Islet of Langerhans (tissue), 1 donor: ENCODE measurements at regions not wholly inside any gene's neighbourhood (a gene's known extent, or its start where the extent isn't known, plus 50 kb on each side); places are given as distances from the start of the nearest gene placed in this dataset.

Experiments used
- FAIRE-seq: peaks from one replicate; lab custom pipeline; 2011; peaks lifted over from hg19 to GRCh38; lab: Jason Lieb, UNC

DNA sequence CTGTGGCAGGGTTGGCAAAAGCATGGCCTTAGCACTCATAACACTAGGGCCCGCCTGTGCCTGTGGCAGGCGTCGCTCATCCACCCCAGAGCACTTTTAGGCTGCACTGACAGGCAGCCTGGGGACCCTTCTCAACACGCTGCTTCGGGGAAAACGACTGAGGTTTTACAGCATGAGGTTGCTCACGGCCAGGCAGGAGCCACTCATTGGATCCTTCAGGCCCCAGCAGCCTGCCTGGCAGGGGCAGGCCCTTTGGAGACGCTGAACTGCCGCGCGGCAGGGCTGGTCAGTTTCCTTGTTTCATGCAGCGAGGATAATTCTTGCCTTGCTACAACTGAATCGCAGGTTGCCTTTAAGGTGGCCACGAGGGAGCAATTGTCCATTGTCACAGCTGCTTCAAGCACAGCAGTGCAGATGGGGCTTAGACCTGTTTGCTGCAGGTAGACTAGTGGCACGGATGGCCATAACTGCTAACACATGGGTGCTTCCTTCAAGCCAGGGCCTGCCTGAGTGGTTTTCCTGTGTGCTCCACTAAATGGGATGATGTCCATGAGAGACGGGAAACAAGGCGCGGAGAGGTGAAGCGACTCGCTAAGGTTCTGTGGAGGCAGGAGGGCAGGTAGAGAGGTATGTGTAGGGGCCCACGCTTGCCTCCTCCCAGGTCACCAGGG, 49.9 kb upstream of the HS6ST1 start:
- no peak for FAIRE-seq

DNA sequence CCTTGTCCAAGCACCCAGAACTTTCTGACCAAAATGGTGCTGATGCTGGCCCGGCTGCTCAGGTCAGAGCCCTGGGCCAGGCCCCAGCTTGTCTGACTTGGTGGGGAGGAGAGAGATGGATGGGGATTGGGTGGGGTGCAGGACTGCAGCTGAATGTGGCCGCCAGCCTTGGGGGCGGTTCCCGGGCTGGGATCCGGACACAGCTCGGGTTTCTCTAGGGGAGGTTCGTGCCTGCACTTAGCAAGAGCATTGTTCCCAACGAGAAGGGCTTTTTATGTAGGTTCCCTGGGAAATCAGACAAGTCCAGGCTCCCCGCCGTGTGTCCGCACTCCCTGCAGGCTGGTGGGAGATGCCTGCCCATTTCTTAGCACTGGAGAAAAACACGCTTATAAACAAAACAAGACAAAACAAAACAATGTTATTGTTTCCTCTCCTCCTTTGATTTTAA, 50.5 kb upstream of the HS6ST1 start:
- no peak for FAIRE-seq

DNA sequence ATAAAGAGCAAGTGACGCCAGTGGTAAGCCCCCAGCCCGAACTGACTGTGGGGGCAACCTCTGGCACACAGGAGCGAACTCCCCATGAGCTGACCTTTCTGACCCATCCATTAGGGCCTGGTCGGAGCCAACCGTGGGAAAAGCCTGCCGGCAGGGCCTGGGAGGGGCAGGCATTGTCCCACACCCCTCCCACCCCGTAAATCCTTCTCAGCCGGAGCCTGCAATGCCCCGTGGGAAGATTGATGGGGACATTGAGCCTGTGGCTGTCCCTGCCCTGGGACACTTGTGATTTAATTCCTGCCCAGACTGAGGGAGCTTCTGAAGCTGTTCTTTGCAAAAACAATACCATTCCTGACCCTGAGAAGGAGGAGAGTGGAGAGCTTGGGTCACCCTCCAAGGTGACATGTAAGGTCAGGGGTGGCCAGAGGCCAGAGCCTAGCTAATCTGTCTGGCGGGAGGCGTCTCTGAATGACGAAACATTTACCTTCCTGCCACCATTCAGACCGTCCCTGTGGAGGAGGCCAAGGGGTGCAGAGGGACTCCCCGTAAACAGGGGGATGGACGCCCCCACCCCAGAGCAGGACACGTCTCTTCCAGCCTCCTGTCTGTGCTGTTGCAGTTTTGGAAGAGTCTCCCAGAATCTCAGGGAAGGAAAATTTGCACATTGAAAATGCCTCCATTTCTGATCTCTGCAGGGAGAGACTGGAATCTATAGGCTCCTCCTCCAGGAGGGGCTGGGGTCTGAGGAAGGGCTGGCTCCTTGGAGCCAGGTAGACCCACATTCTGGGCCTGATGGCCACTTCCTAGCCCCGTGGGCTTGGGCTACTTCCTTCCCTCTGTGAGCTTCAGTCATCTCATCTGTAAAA, 51.2 kb upstream of the HS6ST1 start:
- FAIRE-seq = no peak

DNA sequence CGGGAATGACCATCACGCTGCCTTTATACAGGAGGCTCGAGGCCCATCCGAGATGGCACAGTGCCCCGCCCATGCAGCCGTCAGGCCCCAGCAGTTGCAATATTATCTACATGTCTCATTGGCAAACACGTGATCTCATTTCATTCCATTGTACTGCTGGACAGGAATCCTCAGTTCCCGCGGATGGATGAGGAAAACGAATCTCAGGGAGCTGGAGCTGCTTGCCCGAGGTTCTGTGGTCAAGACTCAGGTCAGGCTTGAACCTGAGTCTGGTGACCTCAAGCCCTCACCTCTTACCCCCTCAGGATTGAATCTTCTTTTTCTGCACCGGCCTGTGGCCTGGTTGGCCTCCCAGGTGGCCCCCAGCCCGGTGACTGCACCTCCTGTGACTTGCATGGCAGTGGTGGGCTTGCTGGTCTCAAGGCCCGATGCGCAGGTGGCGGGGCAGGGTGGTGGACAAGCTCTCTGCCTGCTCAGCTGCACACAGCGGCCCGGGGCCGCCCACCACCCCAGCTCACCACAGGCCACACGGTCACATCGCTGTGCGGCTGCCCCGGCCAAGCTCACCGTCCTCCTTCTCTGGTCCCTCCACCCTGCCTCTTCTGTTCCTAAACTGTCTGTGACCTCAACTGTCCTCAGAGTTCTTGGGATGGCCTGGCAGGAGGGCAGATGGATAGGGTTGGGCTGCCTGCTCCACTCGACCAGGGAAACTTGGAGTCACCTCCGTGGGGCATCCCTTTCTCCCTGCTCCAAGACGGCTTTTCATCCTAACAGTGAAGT, 52.0 kb upstream of the HS6ST1 start:
- FAIRE-seq = no peak

DNA sequence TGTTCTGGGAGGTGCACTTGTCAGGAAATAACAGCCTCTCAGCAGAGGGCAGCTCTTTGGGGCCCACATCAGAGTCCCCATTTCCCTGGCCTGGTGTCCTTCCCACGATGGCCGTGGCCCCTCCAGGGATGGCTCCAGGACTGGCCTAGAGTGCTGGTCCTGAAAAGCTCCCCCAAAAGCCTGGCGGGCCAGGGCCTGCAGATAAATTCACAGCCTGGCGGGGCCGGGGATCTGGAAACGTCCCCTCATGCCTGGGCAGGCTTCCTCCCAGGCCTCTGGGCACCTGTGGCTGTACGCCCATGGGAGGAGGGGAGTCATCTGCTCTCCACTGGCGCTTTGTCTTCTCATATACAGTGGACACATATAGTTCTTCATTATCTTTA, 52.6 kb upstream of the HS6ST1 start:
- FAIRE-seq = no peak

DNA sequence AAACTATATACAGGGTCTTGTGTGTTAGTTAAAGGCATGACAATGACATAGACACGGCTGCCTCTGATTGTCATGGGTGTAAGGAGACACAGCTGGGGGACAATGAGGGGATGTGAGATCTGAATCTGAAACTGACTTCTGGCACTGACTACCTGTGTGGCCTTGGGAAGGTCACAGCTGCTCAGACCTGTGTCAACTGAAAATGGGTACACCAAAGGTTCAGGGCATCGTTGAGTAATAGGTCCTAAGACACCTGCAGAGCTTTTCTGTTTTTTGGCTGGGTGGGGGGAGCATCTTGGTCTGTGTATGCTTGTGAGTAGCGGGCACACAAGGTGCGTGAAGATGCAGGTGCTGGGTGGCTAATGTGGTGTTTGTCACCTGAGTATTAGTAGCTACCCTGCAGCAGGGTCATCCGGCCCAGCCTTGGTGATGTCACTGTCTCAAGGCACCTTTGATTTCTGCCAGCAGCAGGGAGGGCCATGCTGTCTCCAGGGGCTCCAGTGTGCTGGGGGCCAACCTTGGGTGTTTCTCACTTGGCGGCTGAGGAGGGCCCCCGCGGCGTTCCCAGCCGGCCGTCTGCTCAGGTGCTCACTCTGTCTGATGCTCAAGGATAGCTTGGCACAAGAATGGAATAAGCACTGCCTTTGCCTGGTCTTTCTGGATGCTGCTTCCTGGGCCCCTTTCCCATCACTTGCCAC, 53.1 kb upstream of the HS6ST1 start:
- no peak for FAIRE-seq

DNA sequence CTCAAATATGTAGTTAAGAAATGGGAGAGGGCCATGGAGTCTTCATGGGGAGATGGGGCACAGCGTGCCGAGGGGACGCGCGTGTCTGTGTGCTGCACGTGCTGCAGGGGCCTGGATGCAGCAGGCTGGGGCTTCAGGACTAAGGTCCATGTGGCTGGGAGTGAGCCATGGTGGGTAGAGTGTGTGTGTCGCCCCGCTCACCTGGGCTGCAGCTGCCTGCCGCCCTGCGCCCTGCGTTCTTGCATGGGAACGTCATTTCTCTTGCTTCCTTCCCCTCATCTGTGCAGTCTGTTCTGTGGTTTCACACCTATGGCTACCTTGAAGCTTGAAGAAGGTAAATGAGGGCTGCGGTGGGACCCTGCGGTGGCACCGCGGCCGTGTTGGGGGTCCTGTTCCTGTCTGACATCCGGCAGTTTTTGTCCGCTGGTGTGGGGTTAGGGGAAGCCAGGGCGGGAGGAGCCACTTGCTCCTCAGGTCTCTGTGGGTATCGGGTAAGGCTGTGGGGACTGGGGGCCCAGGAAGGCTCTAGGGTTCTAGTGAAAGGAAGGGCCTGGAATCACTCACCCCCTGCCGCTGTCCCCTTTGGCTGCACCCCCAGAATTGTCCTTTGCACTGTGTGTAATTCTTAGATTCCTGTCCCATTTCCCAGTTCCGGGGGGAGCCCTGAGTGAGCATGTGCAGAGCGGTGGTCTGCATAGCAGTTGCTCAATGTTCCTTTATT, 54.1 kb upstream of the HS6ST1 start:
- no peak for FAIRE-seq

DNA sequence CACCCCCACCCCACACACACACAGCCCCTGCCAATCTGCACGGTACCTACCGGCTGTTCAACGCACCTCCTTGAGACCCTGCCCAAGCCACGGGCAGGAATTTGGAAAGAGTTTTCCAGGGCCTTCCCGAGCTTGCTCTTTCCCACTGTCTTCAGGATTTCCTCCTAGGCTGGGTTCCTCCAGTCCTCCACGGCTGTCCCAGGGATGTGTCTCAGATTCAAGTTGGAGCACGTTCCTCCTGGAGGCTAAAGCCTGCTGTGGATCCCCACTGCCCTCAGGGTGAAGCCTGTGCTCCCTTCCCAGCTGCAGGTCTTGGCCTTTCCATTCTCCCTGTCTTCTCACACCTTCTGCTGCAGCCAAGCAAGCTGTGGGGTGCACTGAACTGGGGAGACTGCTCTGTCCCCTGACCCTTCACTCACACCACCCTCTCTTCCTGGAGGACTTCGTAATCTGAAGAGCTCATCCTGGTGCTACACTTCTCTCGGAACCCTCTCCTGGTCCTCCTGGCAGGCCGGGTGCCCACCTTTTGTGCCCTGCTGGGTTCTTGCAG, 54.9 kb upstream of the HS6ST1 start:
- FAIRE-seq = no peak

DNA sequence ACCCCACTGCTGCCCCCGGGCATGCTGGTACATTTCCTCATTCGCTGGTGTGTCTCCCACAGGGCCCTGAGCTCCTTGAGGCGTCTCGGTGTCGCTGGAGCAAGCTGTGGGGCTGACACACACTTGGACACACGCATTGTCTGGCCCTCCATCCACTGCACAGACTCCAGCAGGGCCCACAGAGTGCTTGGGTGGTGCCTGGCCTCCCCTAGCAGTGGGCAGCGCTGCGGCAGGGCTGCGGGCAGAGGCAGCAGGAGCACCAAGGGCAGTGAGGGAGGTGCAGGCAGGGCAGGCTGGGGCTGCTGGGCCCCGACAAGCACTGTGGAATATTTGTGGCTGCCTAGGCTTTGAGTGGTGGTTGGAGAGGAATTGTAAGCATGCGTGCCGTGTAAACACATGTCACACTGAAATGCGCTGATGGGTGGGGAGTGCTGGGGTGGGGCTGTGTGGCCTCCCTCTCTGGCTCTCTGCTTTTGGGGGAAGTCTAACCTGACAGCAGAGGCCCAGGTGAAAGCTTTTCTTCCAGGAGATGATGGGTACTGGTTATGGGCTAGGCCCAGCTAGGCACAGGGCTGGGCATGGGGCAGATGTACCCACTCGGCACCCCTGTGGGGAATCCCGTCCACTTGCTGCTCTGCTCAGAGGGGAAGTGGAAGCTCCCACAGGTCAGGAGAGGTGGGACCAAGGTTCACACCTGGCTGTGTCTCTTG, 55.5 kb upstream of the HS6ST1 start:
- FAIRE-seq = no peak

DNA sequence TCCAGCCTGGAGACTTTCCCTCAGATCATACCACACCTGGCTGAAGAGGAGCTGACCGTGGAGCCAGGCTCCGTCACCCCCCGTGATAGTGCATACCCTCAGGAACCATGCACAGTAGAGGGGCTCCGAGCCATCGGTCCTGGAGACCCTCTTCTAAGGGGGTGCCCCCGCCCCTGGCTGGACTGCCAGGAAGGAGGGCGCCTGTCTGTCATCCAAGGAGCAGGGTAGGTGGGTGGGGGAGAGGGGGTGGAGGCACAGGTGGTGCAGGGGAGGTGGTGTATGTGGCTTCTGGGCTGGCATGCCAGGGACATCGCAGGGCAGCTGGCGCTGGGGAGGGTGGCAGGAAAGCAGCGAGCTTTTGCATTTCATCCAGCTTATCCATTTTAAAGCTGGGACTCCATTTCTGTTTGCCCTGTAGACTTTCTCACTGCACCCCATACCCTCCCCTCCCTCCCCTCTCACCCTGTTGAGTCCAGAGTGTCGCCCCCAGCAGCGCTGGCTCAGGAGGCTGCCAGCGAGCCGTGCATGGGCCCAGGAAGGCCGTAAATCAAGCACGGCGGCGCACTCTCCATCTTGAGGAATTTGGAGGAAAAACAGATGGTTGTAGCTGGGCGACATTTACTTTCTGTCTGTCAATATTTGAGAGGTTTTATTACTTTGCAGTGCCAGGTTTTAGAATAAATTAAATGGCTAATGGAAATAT, 56.2 kb upstream of the HS6ST1 start:
- no peak for FAIRE-seq

DNA sequence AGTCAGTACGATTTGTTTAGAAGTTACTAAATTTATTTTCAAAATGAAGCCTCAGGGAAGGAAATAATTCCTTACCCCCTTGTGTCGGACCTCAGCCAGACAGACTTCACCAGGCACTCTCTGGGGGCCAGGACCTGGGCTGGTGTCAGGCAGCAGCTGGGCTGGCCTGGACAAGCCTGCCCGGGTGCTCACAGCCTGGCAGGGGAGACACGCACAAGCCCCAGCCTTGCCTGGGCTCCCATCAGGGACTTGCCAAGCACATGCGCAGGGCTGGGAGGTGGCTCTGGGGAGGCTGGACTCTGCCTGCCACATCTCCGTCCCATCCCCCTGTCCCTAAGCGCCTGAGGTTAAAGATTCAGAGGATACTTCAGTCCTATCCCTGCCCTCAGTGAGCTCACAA, 56.8 kb upstream of the HS6ST1 start:
- no peak for FAIRE-seq

DNA sequence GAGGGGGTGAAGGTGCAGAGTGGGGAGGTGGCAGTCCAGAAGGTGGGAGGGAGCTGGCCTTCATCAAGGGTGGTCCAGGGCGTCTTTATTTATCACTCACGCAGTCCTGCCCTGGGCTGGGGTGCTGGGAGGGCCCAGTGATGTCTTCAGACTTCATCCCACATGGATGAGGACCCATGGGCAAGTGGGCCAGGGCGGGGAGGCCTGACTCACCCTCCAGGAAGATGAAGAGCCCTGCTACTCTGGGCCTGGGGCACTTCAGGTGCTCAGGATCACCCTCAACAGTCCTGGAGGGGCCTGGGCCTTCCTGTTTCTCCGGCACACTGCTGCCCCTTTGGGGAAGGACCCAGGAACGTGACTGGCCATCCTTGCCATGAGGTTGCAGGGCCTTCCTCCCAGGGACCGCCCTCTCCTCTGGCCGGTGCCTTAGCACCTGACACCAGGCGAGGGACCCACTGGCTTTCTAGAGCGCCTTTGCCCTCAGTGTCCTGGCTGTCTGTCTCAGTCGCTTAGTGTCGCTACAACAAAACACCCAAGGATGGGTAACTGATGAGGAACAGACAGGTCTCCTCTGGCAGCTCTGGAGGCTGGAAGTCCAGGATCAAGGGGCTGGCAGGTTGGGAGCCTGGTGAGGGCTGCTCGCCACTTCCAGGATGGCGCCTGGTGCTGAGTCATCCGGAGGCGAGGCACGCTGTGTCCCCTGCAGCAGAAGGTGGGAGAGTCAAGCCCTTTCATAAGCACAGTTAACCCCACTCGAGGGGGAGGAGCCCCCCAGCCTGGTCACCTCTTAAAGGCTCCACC, 57.8 kb upstream of the HS6ST1 start:
- no peak for FAIRE-seq

DNA sequence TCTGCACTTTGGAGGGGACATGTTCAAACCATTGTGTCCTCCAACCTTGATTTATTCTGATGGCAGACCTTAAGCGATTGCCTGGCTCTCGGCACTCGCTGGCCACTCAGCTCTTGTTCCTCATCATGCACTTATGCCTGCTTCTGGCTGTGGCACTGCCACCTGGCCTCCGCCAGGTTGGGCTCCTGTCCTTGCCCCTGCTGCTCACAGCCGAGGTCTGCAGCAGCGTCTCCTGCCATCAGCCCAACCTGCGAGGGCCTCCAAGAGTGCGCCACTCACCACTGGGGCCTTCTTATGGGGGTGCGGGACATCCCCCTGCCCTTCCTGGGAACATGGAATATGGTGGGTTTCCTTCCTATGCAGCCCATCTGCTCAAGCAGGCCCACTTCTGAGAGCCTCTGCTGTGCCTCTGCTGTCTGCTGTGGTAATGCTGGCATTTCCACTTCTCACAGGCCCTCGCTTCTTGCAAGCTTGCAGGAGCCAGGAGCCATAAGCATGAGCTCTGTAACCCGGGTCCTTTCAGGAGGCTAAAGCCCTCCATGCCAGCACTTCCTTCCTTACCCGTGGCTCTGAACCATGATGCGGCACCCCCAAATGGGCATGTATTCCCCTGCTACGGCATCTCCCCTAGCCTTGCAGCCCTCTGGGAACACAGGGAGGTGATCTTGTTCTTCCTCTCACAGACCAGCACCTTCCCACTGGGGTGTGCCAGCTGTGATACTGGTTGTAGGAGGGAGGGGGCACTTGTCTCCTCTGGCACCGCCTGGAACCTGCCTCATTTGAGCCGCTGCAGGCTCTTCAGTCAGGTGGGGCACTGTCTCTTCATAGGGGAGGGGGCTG, 58.6 kb upstream of the HS6ST1 start:
- FAIRE-seq = no peak

DNA sequence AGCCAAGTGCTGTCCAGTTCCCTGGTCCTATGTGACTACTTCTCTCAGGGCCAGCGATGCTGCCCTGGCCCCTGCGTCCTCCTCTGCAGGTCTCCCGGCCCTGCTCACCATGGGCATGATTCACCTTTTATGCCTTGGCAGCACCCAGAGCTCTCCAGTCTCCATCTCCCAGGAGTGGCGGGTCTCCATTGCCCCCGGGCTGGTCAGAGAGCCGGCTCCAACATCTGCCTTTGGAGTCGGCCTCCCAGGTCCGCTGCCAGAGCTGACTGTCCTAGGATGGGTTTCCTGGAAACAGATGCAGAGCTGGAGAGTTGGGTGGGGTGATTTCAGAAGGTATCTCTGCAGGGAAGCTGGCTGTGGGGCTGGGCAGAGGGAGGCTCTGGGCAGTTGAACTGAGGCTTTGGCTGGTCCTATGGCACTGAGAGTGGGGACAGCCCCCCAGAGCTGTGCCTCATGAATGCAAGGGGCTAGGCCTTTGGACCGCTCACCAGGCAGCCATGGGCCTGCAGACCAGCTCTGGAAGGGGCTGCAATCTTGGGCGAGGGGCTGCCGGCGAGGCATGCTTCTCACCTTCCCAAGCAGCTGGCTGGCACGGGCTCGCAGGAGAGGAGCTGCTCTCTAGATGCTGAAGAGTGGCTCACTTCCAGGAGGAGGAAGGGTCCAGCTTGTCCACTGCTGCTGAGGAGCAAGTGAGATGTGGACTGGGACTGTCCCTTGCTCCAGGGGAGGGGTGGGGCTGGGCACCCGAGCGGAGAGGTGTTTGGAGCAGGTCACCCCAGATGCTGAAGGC, 59.8 kb upstream of the HS6ST1 start:
- no peak for FAIRE-seq

DNA sequence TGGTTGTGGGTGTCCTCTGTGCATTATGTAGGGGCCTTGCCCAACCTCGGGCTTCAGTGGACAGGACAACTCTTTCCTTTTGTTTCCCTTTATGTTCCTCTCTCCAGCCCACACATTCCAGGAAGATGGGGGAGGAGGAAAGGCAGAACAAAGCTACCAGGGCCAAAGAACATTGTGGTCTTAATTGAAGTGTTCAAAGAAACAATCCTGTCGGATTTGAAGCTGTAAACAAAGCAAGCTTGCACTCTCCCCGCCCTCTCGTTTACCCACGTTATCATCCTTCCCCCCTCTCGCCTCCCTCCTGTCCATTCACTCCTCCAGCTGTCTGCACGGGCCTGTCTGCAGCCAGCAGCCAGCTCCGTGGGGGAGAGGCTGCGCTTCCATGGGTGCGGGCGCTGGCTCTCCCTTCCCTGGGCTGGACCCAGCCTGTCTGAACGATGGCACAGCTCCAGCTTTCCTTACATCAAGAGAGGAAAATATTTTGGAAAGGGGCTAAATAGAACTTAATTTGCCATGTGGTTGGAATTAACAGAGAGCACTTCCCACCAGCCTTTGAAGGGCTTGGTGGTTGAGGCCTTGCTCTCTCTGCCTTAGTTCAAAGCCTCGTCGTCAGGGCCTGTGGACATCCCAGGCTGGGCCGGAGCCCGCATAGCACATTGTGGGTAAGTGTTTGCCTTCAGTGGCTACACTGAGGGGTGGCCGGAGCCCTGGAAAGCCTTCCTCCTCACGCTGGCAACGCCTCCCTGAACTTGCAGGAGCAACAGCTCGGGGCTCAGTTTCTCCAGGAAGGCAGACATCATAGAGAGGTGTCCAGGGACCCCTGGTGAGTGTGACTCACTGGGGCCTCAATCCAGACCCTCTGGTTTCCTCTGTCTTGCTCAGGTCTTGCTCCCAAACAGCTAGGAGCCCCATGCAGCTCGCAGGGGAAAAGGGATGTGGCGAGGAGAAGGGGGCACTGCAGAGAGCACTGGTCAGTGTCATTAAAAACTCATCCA, 60.6 kb upstream of the HS6ST1 start:
- no peak for FAIRE-seq
